ENCODE measurements at regions not wholly inside any gene's neighbourhood (a gene's known extent, or its start where the extent isn't known, plus 50 kb on each side); places are given as distances from the start of the nearest gene placed in this dataset.
"Not testable (repeated sequence)": the region's sequence is repeated elsewhere in the genome, so short reads cannot be mapped to it uniquely, and the experiment has no call there.

DNA sequence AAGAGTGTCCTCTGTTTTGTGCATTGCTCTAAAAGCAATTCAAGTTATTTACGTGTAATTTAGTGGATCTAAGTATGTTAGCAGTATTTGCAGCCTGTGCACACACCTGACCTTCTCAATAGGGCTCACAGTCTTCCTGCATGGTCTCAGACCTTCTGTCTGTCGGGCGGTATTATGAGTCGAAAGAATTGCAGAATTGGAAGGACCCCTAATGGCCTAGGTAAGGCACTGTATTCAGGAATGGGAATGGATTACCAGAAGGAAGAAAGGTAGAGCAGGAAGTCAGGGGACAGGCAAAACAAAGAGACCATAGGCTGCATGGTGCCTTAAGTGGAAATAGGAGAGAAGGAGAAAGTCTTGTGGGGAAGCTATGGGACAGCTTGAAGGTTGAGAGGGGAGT lies 341.6 kb downstream of the VRK1 start:
- no peak for FAIRE-seq
- no peak for TF ChIP-seq POLR2A (IDR thresholded peaks at IDR 0.05; ENCODE audit: low read depth, low read length)
- no peak for DNase-seq (ENCODE audit: insufficient read length, low spot score)

DNA sequence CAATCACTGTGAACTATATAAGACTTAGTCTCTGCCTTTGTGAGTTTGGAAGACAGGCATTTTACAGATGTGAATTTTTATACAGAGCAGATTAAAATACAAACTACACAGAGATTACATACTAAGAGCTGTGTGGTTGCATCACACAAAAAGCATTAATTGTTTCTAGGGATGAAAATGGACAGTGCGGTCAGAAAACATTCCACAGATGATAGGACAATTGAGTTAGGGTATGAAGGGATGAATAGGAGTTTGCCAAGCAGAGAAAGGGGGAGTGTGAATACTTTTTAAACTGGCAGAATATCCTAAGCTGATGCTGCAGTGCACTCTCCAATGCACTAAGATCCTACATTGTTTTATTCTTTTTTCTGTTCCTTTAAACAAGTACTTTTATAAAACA lies 345.8 kb downstream of the VRK1 start:
- TF ChIP-seq POLR2A (IDR thresholded peaks at IDR 0.05; ENCODE audit: low read depth, low read length): no peak
- FAIRE-seq (no peak), DNase-seq (ENCODE audit: insufficient read length, low spot score) (no peak)

DNA sequence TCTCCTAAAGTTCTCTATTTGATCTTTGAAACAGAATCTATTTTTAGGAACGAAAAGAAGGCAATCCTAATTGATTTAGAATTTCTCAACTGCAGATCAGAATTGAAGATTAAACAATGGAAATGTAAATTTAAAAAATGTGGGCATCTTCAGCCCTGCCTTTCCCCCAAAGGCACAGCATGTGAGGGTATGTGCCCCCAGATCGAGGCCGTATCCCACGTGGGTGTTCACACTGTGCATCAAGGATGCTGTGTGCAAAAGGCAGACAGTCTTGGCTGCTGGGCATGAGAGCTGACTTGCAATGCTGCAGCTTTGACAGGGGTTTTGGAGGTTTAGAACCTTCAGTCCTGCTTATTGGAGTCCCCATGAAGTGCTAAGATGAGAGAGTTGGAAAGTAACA lies 346.3 kb downstream of the VRK1 start:
- no peak for TF ChIP-seq POLR2A (IDR thresholded peaks at IDR 0.05; ENCODE audit: low read depth, low read length)
- DNase-seq (ENCODE audit: insufficient read length, low spot score): no peak
- no peak for FAIRE-seq

DNA sequence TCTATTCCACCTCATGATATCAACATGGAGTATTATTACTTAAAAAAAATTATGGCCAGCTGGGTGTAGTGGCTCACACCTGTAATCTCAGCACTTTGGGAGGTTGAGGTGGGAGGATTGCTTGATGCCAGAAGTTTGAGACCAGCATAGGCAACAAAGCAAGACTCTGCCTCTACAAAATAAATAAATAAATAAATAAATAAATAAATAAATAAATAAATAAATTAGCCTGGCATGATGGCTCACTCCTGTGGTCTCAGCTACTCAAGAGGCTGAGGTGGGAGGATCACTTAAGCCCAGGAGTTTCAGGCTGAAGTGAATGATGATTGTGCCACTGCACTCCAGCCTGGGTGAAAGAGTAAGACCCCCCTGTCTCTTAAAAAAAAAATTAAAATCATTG lies 350.8 kb downstream of the VRK1 start:
- DNase-seq (ENCODE audit: insufficient read length, low spot score); FAIRE-seq: not testable (repeated sequence)

DNA sequence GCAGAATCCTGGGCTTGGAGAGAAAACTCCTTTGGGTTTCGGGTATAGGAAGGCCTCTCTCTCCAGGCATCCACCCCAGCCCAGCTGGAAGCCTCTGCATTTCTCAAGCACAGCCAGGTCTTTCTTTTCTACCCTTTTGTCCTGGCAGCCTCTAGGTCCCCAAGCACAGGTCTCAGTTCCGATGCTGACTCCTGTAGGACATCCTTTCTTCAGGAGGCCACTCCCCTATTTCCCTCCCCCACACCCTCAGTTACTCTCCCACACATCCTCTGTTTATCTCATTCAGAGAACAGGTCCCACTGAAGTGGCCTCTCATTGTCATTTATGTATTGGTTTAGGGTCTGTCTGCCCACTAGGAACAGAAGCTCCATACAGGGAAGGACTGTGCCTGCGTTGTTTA lies 352.6 kb downstream of the VRK1 start:
- TF ChIP-seq POLR2A (IDR thresholded peaks at IDR 0.05; ENCODE audit: low read depth, low read length): no peak
- FAIRE-seq (no peak), DNase-seq (ENCODE audit: insufficient read length, low spot score) (no peak)

DNA sequence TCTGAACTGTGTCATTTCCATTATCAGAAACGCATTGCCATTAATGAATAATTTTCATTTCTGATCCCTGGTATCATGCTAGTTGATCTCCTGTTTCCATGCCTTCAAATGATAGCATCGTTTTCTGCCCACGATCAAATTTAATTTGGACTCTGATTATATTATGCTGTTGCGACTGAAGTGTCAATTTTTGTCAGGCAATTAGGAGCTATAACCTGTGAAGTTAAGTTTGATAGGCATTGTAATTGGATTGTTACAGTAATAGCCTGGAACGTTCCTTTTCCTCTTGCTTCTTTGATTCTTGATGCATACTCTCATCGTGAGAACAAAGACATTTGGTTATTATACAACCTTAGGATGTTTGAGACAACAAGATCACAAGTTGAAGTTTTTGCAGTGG lies 356.3 kb downstream of the VRK1 start:
- TF ChIP-seq POLR2A (IDR thresholded peaks at IDR 0.05; ENCODE audit: low read depth, low read length): no peak
- DNase-seq (ENCODE audit: insufficient read length, low spot score): no peak
- no peak for FAIRE-seq

DNA sequence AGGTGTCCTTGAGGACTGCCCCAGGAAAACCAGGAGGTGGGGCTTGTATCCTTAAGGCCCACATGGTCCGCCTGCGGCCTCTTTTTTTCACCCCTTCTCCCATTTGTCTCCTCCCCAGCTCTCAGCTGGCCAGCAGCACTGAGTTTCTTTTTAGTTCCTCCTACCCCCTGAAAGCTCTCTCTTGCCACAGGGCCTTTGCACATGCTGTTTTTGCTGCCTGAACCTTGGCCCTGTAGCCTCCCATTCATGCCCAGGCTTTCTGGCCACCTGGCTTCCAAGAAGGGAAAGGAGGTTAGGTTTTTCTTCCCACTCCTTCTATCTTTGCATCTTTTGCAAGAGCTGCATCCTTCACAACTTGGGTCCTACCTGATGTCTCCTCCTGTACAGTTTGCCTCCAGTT lies 358.1 kb downstream of the VRK1 start:
- TF ChIP-seq POLR2A (IDR thresholded peaks at IDR 0.05; ENCODE audit: low read depth, low read length): no peak
- FAIRE-seq: no peak
- DNase-seq (ENCODE audit: insufficient read length, low spot score): no peak

DNA sequence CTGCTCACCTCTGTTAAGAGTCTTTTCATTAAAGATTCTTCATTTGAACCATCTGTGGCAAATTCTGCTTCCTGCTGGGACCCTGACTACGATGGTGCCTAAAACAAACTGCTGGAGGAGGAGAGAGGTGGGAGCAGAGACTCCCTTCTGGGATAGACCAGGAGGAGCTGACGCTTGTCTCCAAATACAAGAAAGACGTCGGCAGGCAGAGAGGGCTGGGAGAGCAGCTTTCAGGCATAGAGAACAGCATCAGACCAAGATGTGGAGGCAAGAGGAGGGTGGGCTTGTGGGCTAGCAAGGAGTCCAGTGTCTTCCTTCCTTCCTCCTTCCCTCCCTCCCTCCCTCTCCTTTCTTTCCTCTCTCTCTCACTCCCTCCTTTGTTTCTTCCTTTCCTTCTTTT lies 358.6 kb downstream of the VRK1 start:
- no peak for TF ChIP-seq POLR2A (IDR thresholded peaks at IDR 0.05; ENCODE audit: low read depth, low read length)
- no peak for DNase-seq (ENCODE audit: insufficient read length, low spot score)
- FAIRE-seq: no peak

DNA sequence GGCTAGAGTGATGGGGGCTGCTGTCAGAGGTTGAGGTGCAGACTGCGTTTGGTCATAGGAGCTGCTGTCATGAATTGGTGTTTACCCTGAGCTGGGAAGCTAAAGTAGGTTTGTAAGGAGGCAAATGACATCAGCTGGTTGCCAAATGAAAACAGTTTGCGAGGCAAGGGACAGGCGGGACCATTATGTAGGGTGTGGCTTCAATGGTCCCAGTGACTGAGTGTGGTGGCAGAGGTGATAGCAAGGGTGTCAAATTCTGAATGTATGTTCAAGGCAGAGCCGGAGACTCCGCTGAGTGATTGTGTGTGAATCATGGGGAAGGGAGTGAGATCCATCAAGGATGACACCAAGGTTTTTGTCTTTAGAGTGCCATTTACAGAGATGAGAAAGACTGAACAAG lies 359.5 kb downstream of the VRK1 start:
- no peak for TF ChIP-seq POLR2A (IDR thresholded peaks at IDR 0.05; ENCODE audit: low read depth, low read length)
- FAIRE-seq: no peak

DNA sequence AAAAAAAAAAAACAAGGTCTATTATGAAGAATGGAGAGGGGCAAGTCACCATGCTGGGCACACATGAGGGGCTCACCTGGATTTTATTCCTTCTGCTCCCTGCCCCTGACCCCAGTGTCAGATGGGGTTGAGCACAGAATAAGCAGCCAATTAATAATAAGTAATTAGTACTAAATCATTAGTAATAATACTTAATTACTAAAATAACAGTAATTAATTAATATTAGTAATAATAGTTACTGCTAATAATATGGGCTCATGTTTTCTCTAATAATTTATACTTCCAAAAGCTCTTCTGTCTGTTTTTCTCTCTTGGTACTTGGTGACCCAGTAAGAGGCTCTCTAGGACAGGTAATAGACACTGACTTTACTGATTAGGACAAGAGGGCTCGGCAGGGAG lies 360.9 kb downstream of the VRK1 start:
- DNase-seq (ENCODE audit: insufficient read length, low spot score) (no peak), FAIRE-seq (no peak)
- no peak for TF ChIP-seq POLR2A (IDR thresholded peaks at IDR 0.05; ENCODE audit: low read depth, low read length)

More for the DNA sequence above, 359.5 kb downstream of the VRK1 start:
- no peak for DNase-seq (ENCODE audit: insufficient read length, low spot score)

DNA sequence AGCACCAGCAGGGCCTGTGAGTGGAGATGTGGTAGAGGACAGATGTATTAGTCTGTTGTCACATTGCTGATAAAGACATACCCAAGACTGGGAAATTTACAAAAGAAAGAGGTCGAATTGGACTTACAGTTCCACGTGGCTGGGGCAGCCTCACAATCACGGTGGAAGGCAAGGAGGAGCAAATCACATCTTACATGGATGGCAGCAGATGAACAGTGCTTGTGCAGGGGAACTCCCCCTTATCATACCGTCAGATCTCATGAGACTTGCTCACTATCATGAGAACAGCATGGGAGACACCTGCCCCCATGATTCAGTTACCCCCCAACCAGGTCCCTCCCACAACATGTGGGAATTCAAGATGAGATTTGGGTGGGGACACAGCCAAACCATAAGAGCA lies 361.9 kb downstream of the VRK1 start:
- no peak for DNase-seq (ENCODE audit: insufficient read length, low spot score)
- no peak for TF ChIP-seq POLR2A (IDR thresholded peaks at IDR 0.05; ENCODE audit: low read depth, low read length)
- no peak for FAIRE-seq

DNA sequence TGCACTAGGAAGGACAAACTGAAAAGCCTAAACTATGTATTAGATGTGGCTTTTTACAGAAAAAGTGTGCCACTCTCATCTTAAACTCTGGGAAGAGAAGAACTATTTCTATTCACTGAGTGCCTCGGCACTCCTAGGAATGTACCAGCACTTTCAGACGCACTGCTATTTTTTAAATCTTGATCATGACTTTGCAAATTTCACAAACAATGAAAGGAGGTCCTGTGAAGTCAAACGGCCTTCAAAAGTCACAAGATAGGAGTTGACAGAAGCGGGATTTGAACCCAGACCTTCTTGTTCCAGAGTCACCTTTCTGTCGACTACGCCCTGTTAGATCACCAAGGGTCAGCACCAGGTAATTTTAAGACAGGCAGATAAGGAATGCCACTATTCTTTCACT lies 365.4 kb downstream of the VRK1 start:
- no peak for TF ChIP-seq POLR2A (IDR thresholded peaks at IDR 0.05; ENCODE audit: low read depth, low read length)
- FAIRE-seq (no peak), DNase-seq (ENCODE audit: insufficient read length, low spot score) (no peak)

DNA sequence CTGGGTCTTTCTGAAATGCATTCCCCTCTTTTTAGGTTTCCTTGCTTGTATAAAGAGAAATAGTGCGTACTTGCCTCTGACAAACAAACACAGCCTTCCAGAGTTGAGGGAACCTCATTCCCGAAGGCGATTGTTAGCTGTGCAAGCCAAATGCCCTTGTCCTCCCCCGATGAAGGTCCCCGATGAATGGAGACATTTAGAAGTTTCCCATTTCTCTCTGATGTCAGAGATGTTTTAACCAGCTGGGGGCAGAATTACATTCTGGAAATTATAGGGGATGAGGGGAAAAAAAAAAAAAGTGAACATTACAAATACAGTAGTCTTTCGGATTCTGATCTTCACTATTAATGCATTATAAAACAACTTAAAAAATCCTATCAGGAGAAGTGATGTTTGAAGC lies 366.8 kb downstream of the VRK1 start:
- no peak for DNase-seq (ENCODE audit: insufficient read length, low spot score)
- TF ChIP-seq POLR2A (IDR thresholded peaks at IDR 0.05; ENCODE audit: low read depth, low read length): no peak
- FAIRE-seq: no peak

DNA sequence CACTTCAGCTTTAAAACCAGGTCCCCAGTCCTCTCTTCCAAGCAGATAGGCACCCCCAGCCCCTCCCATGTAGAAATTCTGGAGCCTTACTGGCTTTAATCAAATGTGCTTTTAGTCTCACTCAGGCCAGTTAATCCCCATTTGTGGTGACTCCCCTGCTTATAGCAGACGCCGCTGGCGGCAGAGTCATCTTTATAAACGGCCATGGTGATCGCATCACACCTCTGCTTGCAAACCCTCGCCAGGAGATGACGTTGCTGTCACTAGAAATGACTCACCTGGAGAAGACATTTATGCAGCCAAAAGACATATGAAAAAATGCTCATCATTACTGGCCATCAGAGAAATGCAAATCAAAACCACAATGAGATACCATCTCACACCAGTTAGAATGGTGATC lies 369.3 kb downstream of the VRK1 start:
- FAIRE-seq (no peak), DNase-seq (ENCODE audit: insufficient read length, low spot score) (no peak)
- no peak for TF ChIP-seq POLR2A (IDR thresholded peaks at IDR 0.05; ENCODE audit: low read depth, low read length)

DNA sequence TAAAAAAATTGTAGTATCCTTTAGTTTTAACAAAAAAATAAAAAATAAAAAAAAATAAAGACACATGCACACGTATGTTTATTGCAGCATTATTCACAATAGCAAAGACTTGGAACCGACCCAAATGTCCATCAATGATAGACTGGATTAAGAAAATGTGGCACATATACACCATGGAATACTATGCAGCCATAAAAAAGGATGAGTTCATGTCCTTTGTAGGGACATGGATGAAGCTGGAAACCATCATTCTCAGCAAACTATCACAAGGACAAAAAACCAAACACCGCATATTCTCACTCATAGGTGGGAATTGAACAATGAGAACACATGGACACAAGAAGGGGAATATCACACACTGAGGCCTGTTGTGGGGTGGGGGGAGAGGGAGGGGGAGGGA lies 370.4 kb downstream of the VRK1 start:
- FAIRE-seq; DNase-seq (ENCODE audit: insufficient read length, low spot score): not testable (repeated sequence)

DNA sequence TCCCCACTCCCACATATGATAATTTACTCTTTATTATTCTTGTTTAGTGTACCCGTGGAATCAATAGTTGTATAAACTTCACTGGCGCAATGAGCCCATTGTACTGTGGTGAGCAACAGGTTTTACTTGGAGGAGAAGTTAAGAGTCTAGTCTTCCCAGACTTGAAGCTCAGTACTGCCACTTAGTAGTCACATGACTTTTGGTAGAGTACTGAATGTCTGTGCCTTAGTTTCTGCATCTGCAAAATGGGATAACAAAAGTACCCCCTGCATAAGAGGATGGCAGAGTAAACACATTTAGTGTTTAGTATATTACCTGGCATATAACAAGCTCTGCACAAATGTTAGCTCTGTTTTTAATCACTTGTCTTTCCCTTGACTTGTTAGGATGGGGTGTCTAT lies 375.5 kb downstream of the VRK1 start:
- TF ChIP-seq POLR2A (IDR thresholded peaks at IDR 0.05; ENCODE audit: low read depth, low read length): no peak
- no peak for DNase-seq (ENCODE audit: insufficient read length, low spot score)
- FAIRE-seq: no peak

All from H54 (cell line).